GM12878 (cell line): ENCODE measurements at regions not wholly inside any gene's neighbourhood (a gene's known extent, or its start where the extent isn't known, plus 50 kb on each side); places are given as distances from the start of the nearest gene placed in this dataset.

Experiments used
- EZH2 ChIP-seq: IDR thresholded peaks from 2 replicates; pipeline ENCODE4 v1.6.1; 2012; ENCODE audit warnings: low read depth, mild to moderate bottlenecking, control low read depth, inconsistent platforms, low read length, borderline replicate concordance; ENCODE audit not compliant: control insufficient read depth
- MYC ChIP-seq: IDR thresholded peaks from 2 replicates; pipeline ENCODE4 v1.6.1; 2011; ENCODE audit warnings: mild to moderate bottlenecking, low read length, moderate library complexity, inconsistent platforms; ENCODE audit not compliant: insufficient read depth, insufficient replicate concordance, insufficient read length, severe bottlenecking
- NFYB ChIP-seq: IDR thresholded peaks from 2 replicates; pipeline ENCODE4 v1.6.1; 2011; ENCODE audit warnings: low read depth, mild to moderate bottlenecking, low read length, improper control_type of control experiment, moderate library complexity; ENCODE audit not compliant: insufficient read depth
- POLR2A ChIP-seq: IDR thresholded peaks from 2 replicates; pipeline ENCODE4 v1.6.1; 2011; ENCODE audit warnings: low read depth, mild to moderate bottlenecking, low read length
- RCOR1 ChIP-seq: conservative IDR thresholded peaks from 2 replicates; pipeline ENCODE4 v1.6.1; 2012; ENCODE audit warnings: low read depth, low read length, improper control_type of control experiment
- RFX5 ChIP-seq: IDR thresholded peaks from 2 replicates; pipeline ENCODE4 v1.6.1; 2011; ENCODE audit warnings: low read depth, low read length, improper control_type of control experiment
- YY1 ChIP-seq: IDR thresholded peaks from 2 replicates; pipeline ENCODE4 v1.6.1; 2011; ENCODE audit warnings: low read depth, mild to moderate bottlenecking, low read length
- TF ChIP-seq, protein P1 (sequence below), 3 experiments: IDR thresholded peaks in 2 of 3; conservative IDR thresholded peaks in 1 of 3; 2 replicates each; pipeline ENCODE4 v1.5.1; 2011; ENCODE audit warnings: low read depth in 3 of 3, low read length in 3 of 3, mild to moderate bottlenecking in 3 of 3, control low read depth in 2 of 3, moderate library complexity in 2 of 3, inconsistent platforms in 1 of 3, mixed read lengths in 1 of 3; ENCODE audit not compliant: control insufficient read depth in 2 of 3, insufficient read depth in 1 of 3; ENCODE audit errors: extremely low read depth in 1 of 3
- TF ChIP-seq, protein P2 (sequence below): IDR thresholded peaks from 2 replicates; pipeline ENCODE4 v1.6.1; 2012; ENCODE audit warnings: low read depth, low read length, improper control_type of control experiment
- TF ChIP-seq, protein P3 (sequence below): IDR thresholded peaks from 2 replicates; pipeline ENCODE4 v1.6.1; 2011; ENCODE audit warnings: mild to moderate bottlenecking, low read depth, low read length, moderate library complexity; ENCODE audit not compliant: insufficient replicate concordance

GRCh38 chr7:69189406-69189805, 408.9 kb upstream of the AUTS2 start:
- TF ChIP-seq POLR2A (no peak), RFX5 (no peak), NFYB (no peak), YY1 (no peak), EZH2 (no peak), RCOR1 (no peak), MYC (no peak)
- TF ChIP-seq, protein P1, sequence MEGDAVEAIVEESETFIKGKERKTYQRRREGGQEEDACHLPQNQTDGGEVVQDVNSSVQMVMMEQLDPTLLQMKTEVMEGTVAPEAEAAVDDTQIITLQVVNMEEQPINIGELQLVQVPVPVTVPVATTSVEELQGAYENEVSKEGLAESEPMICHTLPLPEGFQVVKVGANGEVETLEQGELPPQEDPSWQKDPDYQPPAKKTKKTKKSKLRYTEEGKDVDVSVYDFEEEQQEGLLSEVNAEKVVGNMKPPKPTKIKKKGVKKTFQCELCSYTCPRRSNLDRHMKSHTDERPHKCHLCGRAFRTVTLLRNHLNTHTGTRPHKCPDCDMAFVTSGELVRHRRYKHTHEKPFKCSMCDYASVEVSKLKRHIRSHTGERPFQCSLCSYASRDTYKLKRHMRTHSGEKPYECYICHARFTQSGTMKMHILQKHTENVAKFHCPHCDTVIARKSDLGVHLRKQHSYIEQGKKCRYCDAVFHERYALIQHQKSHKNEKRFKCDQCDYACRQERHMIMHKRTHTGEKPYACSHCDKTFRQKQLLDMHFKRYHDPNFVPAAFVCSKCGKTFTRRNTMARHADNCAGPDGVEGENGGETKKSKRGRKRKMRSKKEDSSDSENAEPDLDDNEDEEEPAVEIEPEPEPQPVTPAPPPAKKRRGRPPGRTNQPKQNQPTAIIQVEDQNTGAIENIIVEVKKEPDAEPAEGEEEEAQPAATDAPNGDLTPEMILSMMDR (IDR thresholded peaks at IDR 0.05 in 2 of 3, conservative IDR thresholded peaks at IDR 0.05 in 1 of 3; ENCODE audit: control insufficient read depth in 2 of 3, extremely low read depth in 1 of 3, insufficient read depth in 1 of 3, low read depth in 3 of 3, low read length in 3 of 3): no peak
- TF ChIP-seq, protein P2, sequence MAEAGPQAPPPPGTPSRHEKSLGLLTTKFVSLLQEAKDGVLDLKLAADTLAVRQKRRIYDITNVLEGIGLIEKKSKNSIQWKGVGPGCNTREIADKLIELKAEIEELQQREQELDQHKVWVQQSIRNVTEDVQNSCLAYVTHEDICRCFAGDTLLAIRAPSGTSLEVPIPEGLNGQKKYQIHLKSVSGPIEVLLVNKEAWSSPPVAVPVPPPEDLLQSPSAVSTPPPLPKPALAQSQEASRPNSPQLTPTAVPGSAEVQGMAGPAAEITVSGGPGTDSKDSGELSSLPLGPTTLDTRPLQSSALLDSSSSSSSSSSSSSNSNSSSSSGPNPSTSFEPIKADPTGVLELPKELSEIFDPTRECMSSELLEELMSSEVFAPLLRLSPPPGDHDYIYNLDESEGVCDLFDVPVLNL: no peak
- TF ChIP-seq, protein P3, sequence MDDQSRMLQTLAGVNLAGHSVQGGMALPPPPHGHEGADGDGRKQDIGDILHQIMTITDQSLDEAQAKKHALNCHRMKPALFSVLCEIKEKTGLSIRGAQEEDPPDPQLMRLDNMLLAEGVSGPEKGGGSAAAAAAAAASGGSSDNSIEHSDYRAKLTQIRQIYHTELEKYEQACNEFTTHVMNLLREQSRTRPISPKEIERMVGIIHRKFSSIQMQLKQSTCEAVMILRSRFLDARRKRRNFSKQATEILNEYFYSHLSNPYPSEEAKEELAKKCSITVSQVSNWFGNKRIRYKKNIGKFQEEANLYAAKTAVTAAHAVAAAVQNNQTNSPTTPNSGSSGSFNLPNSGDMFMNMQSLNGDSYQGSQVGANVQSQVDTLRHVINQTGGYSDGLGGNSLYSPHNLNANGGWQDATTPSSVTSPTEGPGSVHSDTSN: no peak
